PFSK-1 (cell line): ENCODE measurements at regions not wholly inside any gene's neighbourhood (a gene's known extent, or its start where the extent isn't known, plus 50 kb on each side); places are given as distances from the start of the nearest gene placed in this dataset.

ENCODE experiments used
- FOXP2 ChIP-seq: optimal IDR thresholded peaks from 2 replicates; pipeline ENCODE3; 2011; ENCODE audit warnings: borderline replicate concordance, control low read depth, inconsistent platforms; ENCODE audit not compliant: insufficient read depth; ENCODE audit errors: extremely low read length, extremely low read depth
- POLR2AphosphoS5 ChIP-seq: IDR thresholded peaks from 2 replicates; pipeline ENCODE4 v1.6.1; 2012; ENCODE audit warnings: low read depth, mild to moderate bottlenecking, control low read depth, low read length, moderate library complexity
- SIN3A ChIP-seq: IDR thresholded peaks from 2 replicates; pipeline ENCODE4 v1.6.1; 2012; ENCODE audit warnings: mild to moderate bottlenecking, low read length, moderate library complexity, borderline replicate concordance; ENCODE audit not compliant: insufficient read depth
- TAF1 ChIP-seq: IDR thresholded peaks from 2 replicates; pipeline ENCODE4 v1.6.1; 2012; ENCODE audit warnings: low read length, control low read depth, borderline replicate concordance; ENCODE audit not compliant: insufficient read depth
- TF ChIP-seq, protein P1 (sequence below), 2 experiments: IDR thresholded peaks; 2 replicates each; pipeline versions ENCODE4 v1.6.1 to v1.8.0; 2011 to 2012; ENCODE audit warnings: low read depth in 2 of 2, low read length in 2 of 2, control low read depth in 1 of 2, inconsistent platforms in 1 of 2, mild to moderate bottlenecking in 1 of 2, moderate library complexity in 1 of 2; ENCODE audit not compliant: insufficient read depth in 1 of 2

DNA sequence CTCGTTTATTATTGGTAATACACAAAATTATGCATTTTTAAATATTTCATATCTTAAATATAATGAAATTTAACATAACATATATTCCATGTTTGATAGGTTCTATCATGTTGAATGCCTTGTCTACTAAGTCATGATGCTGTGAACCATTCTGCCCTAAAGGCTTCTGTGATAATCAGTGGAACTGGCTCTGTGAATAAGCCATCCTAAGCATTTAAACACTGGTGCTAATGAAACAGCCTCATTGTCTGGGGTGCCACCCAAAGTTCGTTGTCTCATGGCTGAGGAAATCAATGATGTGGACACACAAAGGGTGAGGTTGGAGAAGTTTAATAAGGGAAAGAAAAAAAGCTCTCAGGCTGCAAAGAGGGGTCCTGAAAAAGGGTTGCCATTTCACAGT, 264.7 kb upstream of the ZRANB2 start:
- TF ChIP-seq POLR2AphosphoS5, result no peak
- TF ChIP-seq, protein P1, sequence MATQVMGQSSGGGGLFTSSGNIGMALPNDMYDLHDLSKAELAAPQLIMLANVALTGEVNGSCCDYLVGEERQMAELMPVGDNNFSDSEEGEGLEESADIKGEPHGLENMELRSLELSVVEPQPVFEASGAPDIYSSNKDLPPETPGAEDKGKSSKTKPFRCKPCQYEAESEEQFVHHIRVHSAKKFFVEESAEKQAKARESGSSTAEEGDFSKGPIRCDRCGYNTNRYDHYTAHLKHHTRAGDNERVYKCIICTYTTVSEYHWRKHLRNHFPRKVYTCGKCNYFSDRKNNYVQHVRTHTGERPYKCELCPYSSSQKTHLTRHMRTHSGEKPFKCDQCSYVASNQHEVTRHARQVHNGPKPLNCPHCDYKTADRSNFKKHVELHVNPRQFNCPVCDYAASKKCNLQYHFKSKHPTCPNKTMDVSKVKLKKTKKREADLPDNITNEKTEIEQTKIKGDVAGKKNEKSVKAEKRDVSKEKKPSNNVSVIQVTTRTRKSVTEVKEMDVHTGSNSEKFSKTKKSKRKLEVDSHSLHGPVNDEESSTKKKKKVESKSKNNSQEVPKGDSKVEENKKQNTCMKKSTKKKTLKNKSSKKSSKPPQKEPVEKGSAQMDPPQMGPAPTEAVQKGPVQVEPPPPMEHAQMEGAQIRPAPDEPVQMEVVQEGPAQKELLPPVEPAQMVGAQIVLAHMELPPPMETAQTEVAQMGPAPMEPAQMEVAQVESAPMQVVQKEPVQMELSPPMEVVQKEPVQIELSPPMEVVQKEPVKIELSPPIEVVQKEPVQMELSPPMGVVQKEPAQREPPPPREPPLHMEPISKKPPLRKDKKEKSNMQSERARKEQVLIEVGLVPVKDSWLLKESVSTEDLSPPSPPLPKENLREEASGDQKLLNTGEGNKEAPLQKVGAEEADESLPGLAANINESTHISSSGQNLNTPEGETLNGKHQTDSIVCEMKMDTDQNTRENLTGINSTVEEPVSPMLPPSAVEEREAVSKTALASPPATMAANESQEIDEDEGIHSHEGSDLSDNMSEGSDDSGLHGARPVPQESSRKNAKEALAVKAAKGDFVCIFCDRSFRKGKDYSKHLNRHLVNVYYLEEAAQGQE (IDR thresholded peaks at IDR 0.05; ENCODE audit: insufficient read depth in 1 of 2, low read depth in 2 of 2, low read length in 2 of 2), result no peak
- no peak for TF ChIP-seq FOXP2
- TF ChIP-seq SIN3A, result no peak
- no peak for TF ChIP-seq TAF1

DNA sequence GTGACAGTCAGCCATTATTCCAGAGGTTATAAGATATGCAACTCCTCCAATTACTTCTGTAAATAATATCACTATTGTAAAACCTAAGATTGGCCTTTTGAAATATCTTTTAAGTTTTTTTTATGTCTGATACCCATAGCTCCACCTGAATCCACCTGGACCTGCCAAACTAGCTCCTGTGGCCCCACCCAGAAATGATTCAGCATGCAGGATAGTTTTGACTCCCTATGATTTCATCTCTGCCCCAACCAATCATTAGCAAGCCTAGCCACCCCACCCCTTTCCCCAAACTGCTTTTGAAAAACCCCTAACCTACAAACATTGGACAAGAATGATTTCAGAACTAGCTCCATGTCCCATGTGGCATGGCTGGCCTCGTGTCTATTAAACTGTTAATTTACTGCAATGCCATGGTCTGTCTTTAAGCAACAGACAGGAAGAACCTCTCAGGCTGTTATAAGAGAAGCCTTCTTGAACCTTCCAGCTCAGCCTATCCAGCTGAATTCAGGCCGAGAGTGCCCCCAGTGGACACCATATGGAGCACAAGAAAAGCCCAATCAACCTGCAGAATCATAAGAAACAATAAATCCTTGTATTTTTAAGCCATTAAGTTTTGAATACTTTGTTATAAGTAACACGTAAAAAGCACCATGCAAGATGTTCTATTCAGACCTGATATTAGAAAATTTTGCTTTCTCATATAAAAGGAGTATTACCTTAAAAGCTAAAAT, 263.0 kb upstream of the ZRANB2 start:
- no peak for TF ChIP-seq POLR2AphosphoS5
- TF ChIP-seq, protein P1 (IDR thresholded peaks at IDR 0.05; ENCODE audit: insufficient read depth in 1 of 2, low read depth in 2 of 2, low read length in 2 of 2), result no peak
- TF ChIP-seq SIN3A, result no peak
- no peak for TF ChIP-seq FOXP2
- no peak for TF ChIP-seq TAF1

DNA sequence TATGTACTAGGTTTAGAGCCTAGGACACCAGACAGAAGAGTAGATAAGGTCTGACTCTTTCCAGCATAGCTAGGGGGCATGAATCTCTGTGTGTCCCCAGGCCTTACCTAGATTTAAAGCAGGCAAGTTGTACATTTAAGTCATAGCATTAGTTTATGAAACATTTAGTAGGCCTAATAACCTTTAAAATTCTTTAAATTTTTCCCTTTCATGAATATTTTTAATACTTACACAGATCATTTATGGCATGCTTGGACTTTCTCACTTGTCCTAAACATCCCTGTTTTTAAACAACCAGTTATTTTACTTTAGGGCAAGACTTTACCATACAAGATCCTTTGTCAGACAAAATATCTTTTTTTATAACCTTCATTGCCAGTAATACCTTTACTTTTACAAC, 258.4 kb upstream of the ZRANB2 start:
- TF ChIP-seq POLR2AphosphoS5 (no peak), FOXP2 (no peak)

GRCh38 chr1:71330991-71331390, 250.2 kb upstream of the ZRANB2 start:
- TF ChIP-seq TAF1 (no peak), FOXP2 (no peak)

DNA sequence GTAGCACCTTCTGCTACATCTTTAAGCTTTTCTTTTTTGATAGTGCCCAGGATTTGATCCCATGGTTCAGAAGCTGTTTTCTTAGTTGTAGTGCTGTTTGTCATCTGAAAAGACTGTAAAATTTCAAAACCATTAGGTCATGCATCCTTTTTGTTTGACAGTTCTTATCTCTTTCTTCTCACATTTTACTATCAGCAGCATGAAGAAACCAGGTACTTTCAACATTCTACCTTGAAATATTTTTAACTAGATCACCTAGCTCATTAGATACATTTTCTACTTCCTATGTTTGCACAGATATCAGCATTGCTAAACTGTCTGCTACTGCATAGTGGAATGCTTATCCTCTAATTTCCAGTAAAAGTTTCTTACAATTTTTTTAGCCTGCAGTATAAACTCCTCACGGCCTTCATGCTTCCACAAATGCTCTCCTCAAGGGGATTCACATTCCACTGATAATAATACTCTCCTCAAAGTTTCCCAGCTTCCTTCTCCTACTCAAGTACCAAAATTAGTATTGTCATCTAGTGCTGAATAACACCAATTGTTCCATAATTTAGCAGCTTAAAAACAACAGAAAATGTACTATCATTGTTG, 243.9 kb upstream of the ZRANB2 start:
- no peak for TF ChIP-seq POLR2AphosphoS5
- no peak for TF ChIP-seq SIN3A
- TF ChIP-seq TAF1, result no peak
- TF ChIP-seq, protein P1 (IDR thresholded peaks at IDR 0.05; ENCODE audit: insufficient read depth in 1 of 2, low read depth in 2 of 2, low read length in 2 of 2), result no peak
- no peak for TF ChIP-seq FOXP2

- TF ChIP-seq SIN3A (no peak), FOXP2 (no peak), TAF1 (no peak), POLR2AphosphoS5 (no peak)
- TF ChIP-seq, protein P1 (IDR thresholded peaks at IDR 0.05; ENCODE audit: insufficient read depth in 1 of 2, low read depth in 2 of 2, low read length in 2 of 2), result no peak
These were observed 231.7 kb upstream of the ZRANB2 start for GRCh38 chr1:71312545-71312944.
